Activated B cell treated with CpG ODN at 0.5 μM for 24 hours (primary cell): ENCODE measurements at regions not wholly inside any gene's neighbourhood (a gene's known extent, or its start where the extent isn't known, plus 50 kb on each side); places are given as distances from the start of the nearest gene placed in this dataset.

Experiments
- ATAC-seq: fragments of 200-7000 bp; cut with Tn5 transposase; one replicate; pipeline ENCODE4 v1.10.0; 2021; ENCODE audit warnings: low read depth, mild to moderate bottlenecking, moderate library complexity
- CTCF ChIA-PET: fragments of 350-600 bp; sonication (Branson Sonifier 250); formaldehyde crosslinking; loops from one replicate; lab custom pipeline; 2021; ENCODE audit warnings: antibody characterized with exemption; lab: Charles Lee
- POLR2A ChIA-PET: fragments of 350-600 bp; sonication (Branson Sonifier 250); formaldehyde crosslinking; loops from one replicate; lab custom pipeline; 2021; ENCODE audit warnings: antibody characterized with exemption; lab: Charles Lee
- DNase-seq: peaks from one replicate; pipeline ENCODE4 v3.0.0; 2022
- H3K27ac Mint-ChIP-seq: one replicate; pipeline ENCODE4 v1.8.0; 2020; ENCODE audit warnings: mixed read lengths
- H3K27me3 Mint-ChIP-seq: one replicate; pipeline ENCODE4 v1.8.0; 2021; ENCODE audit warnings: mixed read lengths
- H3K36me3 Mint-ChIP-seq: one replicate; pipeline ENCODE4 v1.8.0; 2021; ENCODE audit warnings: low read depth, mixed read lengths
- H3K4me1 Mint-ChIP-seq: one replicate; pipeline ENCODE4 v1.8.0; 2021; ENCODE audit warnings: mixed read lengths
- H3K4me3 Mint-ChIP-seq: one replicate; pipeline ENCODE4 v1.8.0; 2020; ENCODE audit warnings: mild to moderate bottlenecking, mixed read lengths
- H3K9me3 Mint-ChIP-seq: one replicate; pipeline ENCODE4 v1.8.0; 2020; ENCODE audit warnings: mixed read lengths
- intact Hi-C: fragments of 100-400 bp; cut with micrococcal nuclease; formaldehyde crosslinking; loops from one replicate; pipeline ENCODE4 v1.15.1; 2024
- TF ChIP-seq, protein P1 (sequence below): fragments of 200-600 bp; IDR thresholded peaks from one replicate; pipeline ENCODE4 v1.8.0; 2022; ENCODE audit warnings: antibody characterized with exemption, mild to moderate bottlenecking

DNA sequence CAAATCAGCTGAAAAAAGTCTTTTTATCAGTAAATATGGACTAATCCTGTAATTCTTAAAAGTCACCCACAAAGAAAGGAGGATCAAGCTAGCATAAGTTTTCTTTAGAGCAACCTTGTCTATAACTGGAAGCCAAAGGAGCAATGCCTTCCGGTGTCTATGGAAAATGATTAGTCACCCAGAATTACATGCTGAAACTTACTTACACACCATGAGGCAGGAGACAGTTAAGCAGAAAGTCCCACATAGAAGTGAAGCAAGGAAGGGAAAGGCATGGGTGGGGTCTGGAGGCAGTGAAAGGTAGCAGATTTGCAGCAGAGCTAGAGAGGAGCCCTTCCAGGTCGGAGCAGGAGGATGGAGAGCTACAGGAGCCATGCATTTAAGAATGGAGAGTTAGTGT is 153.7 kb upstream of the RIPOR2 start:
- Mint-ChIP-seq H3K27me3 (no peaks in the 10 kb centered on the region), H3K9me3 (no peaks in the 10 kb centered on the region), H3K4me1 (peaks cover 10% of the 10 kb centered on the region), H3K4me3 (no peak overlapping the region), H3K27ac (no peak overlapping the region), H3K36me3 (peaks cover 38% of the 10 kb centered on the region)
- ChIA-PET POLR2A (no interaction called here), CTCF (no interaction called here)
- ATAC-seq: no peak
- TF ChIP-seq, protein P1, sequence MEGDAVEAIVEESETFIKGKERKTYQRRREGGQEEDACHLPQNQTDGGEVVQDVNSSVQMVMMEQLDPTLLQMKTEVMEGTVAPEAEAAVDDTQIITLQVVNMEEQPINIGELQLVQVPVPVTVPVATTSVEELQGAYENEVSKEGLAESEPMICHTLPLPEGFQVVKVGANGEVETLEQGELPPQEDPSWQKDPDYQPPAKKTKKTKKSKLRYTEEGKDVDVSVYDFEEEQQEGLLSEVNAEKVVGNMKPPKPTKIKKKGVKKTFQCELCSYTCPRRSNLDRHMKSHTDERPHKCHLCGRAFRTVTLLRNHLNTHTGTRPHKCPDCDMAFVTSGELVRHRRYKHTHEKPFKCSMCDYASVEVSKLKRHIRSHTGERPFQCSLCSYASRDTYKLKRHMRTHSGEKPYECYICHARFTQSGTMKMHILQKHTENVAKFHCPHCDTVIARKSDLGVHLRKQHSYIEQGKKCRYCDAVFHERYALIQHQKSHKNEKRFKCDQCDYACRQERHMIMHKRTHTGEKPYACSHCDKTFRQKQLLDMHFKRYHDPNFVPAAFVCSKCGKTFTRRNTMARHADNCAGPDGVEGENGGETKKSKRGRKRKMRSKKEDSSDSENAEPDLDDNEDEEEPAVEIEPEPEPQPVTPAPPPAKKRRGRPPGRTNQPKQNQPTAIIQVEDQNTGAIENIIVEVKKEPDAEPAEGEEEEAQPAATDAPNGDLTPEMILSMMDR: no peak
- intact Hi-C loops: no loop called here
- no peak for DNase-seq

DNA sequence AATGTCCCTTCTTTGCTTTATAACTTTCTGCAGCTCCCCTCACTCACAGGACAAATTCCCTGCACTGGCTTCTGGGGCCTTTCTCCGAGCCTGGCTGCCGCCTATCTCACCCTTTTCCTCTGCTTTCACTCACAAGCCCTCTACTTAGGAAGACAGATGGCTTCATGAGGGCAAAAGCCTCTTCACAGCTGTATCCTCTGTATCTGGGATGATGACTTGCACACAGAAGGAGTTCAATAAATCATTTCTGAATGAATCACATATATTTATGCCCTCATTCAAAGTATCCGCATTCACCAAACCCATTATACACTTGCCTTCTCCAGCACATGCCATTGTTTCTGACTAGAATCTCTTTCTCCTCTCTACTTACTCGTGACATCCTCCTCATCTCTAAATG is 159.0 kb upstream of the RIPOR2 start:
- intact Hi-C loops: no loop called here
- TF ChIP-seq, protein P1: no peak
- Mint-ChIP-seq H3K4me1 (no peaks in the 10 kb centered on the region), H3K27me3 (no peaks in the 10 kb centered on the region), H3K36me3 (peaks cover 50% of the 10 kb centered on the region), H3K4me3 (no peak overlapping the region), H3K9me3 (no peaks in the 10 kb centered on the region), H3K27ac (no peak overlapping the region)
- ChIA-PET CTCF (no interaction called here), POLR2A (interaction anchor here (0.6 kb wide), 1 partner anchor 60 kb away, joined by 3 read pairs; no protein-coding TSS in a partner anchor)
- no peak for DNase-seq
- no peak for ATAC-seq

DNA sequence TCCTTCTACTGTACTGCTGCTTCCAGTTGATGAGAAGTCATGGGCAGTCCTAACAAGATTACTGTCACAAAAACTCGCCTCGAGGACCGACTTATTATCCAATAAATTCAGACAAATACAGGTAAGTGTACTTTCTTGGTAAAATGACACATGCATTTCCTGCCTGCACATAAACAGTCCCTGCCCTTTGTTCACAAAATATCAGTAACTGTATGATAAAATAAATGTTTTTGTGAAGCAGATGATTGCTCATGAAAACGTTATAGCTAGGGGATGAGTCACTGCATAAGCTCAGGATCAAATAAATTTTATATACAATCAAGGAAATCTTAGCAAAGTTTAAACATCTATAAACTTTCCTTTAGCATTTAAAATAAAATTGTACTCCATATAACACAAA is 164.5 kb upstream of the RIPOR2 start:
- ChIA-PET POLR2A (no interaction called here), CTCF (no interaction called here)
- H3K27me3 Mint-ChIP-seq: no peaks in the 10 kb centered on the region
- TF ChIP-seq, protein P1: no peak
- H3K4me1 Mint-ChIP-seq: peaks cover 8% of the 10 kb centered on the region
- intact Hi-C loops: no loop called here
- peaks cover 20% of the 10 kb centered on the region for H3K36me3 Mint-ChIP-seq
- H3K9me3 Mint-ChIP-seq: no peaks in the 10 kb centered on the region
- DNase-seq: no peak
- no peak overlapping the region for H3K4me3 Mint-ChIP-seq
- ATAC-seq: no peak
- H3K27ac Mint-ChIP-seq: no peak overlapping the region

DNA sequence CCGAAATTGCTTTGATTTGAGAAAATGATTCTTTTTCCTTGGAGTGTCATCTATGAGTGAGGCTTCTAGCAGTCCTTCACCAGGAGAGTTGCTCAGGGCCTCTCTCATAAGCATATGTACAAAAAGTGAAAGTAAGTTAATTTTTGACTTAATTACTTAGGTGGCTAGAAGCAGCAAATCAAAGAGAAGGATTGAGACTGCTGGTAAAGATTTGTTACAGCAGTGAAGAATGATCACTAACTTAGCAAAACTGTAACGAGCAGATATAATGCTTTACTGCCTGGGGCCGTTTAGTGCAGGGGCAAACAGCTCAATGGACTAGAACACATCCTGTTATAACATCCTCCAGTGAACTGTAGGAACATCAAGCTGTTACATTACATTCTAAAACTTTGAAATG is 167.8 kb upstream of the RIPOR2 start:
- peaks cover 17% of the 10 kb centered on the region for H3K4me1 Mint-ChIP-seq
- CTCF ChIA-PET: no interaction called here
- intact Hi-C loops: no loop called here
- no peaks in the 10 kb centered on the region for H3K27me3 Mint-ChIP-seq
- ATAC-seq (no peak), DNase-seq (no peak)
- H3K4me3 Mint-ChIP-seq: no peak overlapping the region
- H3K27ac Mint-ChIP-seq: no peak overlapping the region
- H3K36me3 Mint-ChIP-seq: peaks cover 39% of the 10 kb centered on the region
- TF ChIP-seq, protein P1: no peak
- POLR2A ChIA-PET: interaction anchor here (0.6 kb wide), 1 partner anchor 98 kb away, joined by 3 read pairs; no protein-coding TSS in a partner anchor
- H3K9me3 Mint-ChIP-seq: no peaks in the 10 kb centered on the region

DNA sequence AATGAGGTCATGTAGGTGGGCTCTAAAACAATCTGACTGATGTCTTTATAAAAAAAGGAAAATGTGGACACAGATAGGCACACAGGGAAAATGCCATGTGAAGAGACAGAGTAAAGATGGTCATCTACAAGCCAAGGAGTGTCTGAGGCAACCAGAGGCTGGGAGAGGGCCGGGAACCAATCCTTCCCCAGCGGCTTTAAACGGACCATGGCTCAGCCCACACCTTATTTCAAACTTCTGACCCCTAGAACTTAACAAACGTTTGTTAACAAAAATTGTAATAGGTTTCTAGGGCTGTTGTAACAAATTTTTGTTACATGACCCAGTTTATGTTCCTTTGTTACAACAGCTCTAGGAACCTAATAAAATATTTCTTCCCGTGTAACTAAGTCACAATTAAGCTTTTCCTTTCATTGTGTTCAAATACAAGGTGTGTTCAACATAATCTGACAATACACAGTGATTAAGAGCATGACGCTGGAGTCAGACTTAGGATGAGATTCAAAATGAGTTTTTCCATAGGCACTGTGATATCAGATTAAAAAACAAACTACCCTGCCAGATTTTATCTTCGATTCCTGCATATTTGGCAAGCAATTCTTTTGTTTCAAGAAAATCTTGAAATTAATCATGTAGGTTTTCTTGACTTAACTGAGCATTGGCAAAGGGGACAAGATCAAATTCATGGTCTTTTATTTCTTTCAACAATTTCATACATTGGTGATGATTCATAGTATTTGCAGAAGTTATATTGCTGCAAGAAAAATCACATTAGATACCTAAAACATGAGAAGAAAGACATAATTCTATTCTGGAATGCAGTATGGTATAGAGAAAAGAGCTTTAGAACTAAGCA is 169.5 kb upstream of the RIPOR2 start:
- ChIA-PET POLR2A (no interaction called here), CTCF (no interaction called here)
- TF ChIP-seq, protein P1: no peak
- DNase-seq: no peak
- ATAC-seq: no peak
- Mint-ChIP-seq H3K36me3 (peaks cover 54% of the 10 kb centered on the region), H3K27ac (no peak overlapping the region), H3K4me1 (peaks cover 17% of the 10 kb centered on the region), H3K27me3 (no peaks in the 10 kb centered on the region), H3K4me3 (no peak overlapping the region), H3K9me3 (no peaks in the 10 kb centered on the region)
- intact Hi-C loops: no loop called here
